Body of pancreas (tissue), 4 donors: ENCODE measurements at regions not wholly inside any gene's neighbourhood (a gene's known extent, or its start where the extent isn't known, plus 50 kb on each side); places are given as distances from the start of the nearest gene placed in this dataset.

Experiments used
- CTCF ChIP-seq, 7 experiments: fragments of 450-650 bp in 4 of 7; fragments of 200-600 bp in 3 of 7; sonication (generic) in 3 of 7; IDR thresholded peaks; one replicate each; pipeline ENCODE4 v1.5.1; 2016 to 2019; ENCODE audit warnings: antibody characterized with exemption in 7 of 7
- POLR2A ChIP-seq, 3 donors: fragments of 450-650 bp; IDR thresholded peaks; one replicate each; pipeline ENCODE4 v1.6.1; 2016; ENCODE audit warnings: antibody characterized with exemption in 3 of 3, mild to moderate bottlenecking in 2 of 3

GRCh38 chr9:73011181-73011750, 58.4 kb upstream of the ALDH1A1 start:
- no peak for TF ChIP-seq POLR2A (IDR thresholded peaks at IDR 0.05)
- no peak for TF ChIP-seq CTCF (IDR thresholded peaks at IDR 0.05)
